Limb (tissue), 2 donors: ENCODE measurements at regions not wholly inside any gene's neighbourhood (a gene's known extent, or its start where the extent isn't known, plus 50 kb on each side); places are given as distances from the start of the nearest gene placed in this dataset.

Experiments used
- DNase-seq, 2 donors: peaks; one replicate each; pipeline ENCODE4 v3.0.0-alpha.2; 2016; ENCODE audit errors: extremely low spot score in 2 of 2

DNA sequence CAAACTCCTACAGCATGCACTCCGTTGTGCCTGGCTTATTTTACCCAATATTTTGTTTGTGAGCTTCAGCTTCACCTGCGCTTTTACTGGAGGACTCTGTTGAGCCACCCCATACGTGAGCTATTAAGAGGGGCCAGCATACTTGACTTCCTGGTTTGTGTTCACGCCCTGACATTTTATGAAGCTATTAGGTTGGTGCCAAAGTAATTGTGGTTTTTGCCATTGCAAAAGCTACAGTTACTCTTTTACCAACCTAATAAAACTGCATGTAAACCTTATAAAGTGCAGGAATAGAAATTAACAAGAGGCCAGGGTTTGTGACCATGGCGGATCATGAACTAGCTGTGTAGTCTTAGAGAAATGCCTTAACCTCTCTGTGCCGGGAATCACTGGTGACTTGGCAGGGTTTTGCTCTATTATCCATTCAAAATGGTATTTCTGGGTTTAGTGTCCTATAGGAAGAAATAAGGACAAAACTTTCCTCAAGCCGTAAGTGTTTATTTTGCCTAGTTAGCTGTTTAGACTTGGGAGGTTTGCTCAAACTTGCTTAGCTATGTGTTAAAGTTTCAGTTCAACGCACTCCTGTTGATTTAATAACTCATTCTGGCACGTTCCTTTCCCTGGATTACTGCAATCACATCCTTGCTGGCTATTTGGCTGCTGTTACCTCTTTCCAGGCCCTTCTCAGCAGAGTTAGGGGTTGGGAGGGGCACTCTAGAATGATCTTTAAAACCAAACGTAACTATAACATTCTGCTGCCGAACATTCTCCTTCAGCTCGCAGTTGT, 1027.6 kb downstream of the BCL11B start:
- DNase-seq: no peak

DNA sequence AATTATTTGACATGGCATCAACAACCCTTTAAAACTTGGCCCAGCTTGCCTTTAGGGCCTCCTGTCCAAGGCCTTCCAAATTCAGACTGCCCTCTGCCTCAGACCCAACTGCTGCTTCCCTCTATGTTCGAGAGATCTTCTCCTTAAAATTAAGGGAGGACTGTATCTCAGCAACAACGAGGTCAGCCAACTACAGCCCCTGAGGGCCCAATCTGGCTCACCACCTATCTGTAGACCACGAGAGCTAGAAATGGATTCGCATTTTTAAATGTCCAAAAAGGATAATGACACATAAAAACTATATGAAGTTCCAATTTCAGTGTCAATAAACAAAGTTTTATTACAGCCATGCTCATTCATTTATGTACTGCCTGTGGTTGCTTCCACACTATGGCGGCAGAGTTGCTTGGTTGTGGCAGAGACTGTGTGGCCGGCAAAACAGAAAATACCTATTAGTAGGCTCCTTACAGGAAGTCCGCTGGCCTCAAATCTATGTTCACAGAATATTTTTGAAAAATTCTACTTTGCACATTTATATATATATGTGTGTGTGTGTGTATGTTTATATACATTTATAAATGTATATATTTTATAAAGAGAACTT, 1026.9 kb downstream of the BCL11B start:
- DNase-seq: no peak

DNA sequence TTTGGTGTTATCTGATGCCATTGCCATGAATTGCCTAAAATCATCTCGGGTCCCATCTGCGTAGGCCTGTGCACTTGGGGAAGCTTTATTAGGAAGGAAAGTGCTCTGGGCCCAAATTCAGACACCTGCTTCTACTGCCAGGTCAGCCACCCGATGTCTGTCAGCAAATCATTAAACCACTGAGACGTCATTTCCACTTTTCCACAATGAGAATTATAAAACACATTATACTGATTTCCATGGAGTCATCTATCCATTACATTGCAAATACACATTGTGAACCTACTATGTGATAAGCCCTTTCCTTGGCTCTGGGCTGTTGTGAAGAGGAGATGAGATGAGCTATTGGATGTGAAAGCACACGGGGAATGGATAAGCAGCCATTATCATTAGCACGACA, 1022.9 kb downstream of the BCL11B start:
- no peak for DNase-seq

DNA sequence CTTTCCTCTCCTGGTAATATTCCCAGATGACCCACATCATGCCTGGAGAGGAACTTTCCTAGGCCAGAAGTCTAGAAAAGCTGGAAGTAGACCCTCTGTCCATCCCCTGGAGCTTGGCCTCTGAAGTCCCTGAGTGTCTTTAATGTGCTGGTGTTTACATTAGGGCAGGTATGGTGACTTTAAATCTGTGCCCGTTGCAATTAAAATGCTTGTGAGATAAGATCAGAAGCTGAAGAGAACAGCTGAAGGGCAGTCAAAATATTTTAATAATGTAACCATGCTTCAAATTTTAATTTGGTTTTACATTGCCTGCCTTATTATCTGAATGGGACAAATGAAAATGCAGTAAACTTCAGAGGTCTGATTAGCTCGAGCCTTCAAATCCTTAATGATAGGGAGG, 1022.5 kb downstream of the BCL11B start:
- no peak for DNase-seq

DNA sequence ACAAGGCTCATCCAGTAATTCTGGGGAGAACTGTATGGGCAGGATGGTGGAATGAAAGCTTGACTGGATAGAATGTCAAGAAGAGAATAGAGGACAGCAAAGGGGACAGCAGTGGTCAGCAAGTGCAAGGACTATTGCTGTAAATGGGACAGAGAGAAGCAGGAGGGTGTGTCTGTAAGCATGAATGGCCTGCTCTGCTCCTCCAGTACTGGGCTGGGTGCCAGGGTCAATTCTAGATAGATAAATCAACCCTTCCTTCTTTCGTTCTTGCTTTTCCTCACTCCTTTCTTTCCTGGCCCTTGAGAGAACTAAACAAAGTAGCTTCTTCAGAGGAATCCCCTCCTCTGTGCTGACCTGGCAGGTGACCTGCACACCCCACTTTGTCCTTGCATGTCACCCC, 1019.2 kb downstream of the BCL11B start:
- no peak for DNase-seq

DNA sequence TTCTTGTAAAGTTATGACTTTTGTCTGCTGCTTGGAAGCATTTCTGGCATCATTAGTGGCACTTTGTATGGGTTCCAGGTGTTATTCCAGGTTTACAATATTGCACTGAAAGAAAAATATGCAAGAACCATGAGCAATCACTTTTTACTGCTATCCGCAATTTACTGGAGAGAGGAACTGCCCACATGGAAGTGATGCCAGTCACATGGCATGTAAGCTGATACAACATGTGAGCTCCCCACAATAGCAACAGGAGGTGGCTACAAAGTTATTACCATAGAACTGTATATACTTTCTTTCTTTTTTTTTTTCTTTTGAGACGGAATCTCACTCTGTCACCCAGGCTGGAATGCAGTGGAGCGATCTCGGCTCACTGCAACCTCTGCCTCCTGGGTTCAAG, 1012.1 kb downstream of the BCL11B start:
- peak in 1 of 2 donors; percentile 11 for DNase-seq

DNA sequence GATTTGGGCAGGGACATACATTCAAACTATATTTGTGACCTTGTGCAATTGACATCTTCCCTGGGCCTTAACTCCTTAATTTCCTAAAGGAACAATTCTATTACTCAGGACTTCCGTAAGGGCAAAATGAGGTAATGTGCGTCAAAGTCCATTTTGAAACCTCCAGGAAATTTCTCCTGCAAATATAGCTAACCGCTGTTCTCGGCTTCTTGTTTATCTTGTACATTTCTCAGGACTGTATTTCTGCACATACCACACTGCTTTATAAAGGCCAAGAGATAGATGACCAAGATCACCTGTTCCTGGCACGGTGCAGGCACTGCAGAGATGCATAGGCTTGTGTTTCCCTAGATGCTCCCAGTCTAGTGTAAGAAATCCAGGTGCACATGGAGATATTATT, 1009.4 kb downstream of the BCL11B start:
- DNase-seq: no peak

DNA sequence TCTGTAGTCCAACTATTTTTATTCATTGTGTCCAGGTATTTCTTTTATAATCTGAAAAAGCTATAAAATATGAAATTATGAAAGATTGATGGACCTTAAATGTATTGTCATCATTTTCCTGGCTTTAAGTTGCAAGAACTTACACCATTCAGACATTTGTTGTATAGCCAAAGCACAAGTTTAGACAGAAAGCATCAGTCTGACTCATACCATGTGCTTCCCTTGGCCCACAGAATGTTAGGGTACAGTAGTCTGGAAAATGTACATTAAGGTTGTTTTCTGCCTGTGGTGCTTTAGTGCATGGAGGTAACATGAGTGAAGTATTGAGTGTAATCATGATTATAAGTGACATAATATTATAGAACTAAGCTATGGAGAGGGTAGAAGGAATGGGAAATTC, 1002.5 kb downstream of the BCL11B start:
- DNase-seq: no peak

DNA sequence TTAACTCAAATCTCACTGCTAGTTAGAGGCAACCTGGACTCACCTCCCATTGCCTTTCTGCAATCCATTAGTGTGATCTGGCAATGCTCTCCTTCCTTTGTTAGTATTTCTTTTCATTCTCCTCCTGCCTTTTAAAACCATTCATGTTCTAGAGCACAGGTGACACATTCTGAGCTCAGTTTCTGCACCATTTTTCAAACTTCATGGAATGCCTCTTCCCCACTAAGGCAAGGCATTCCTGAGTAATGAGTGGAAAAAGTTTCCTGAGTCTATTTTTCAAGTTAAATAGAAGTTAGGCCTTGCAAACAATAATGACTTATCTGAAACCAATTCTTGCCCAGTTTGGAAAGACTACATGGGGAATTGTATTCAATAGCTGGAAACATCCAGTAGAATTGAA, 1001.8 kb downstream of the BCL11B start:
- no peak for DNase-seq

DNA sequence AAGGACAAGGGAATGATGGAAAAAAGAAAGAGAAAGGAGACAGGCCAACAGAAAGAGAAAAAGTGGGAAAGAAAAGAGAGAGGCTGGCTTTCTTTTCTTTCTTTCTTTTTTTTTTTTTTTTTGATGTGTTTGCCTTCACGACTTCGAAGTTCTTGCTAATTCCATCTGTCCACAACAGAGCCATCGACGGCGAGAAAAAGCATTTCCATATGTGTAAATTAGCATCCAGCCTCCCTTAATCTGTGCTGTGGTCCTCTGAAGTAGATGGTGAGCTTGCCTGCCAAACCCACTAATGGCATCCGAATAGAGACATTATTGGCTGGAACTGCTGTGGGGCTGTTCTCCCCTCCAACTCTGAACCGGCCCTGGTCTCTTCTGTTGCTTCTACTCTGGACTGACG, 997.4 kb downstream of the BCL11B start:
- no peak for DNase-seq

DNA sequence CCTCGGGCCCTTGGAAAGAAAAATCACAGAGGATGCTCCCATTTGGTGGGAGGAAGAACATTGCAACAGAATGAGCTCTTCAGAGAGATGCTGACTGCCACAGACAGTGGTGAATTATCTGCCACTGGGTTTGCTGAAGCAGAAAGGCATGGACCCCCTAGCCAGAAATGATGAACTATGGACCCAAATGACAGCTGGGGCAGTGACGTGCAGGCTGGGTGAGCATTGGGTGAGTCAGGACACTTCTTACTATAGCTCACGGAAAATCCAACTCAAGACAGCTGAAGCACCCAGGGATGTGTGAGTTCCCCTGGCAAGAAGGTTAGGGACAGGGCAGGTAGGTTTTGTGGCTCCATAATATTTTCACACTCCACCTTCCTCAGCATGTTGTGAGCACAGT, 993.2 kb downstream of the BCL11B start:
- DNase-seq: no peak

DNA sequence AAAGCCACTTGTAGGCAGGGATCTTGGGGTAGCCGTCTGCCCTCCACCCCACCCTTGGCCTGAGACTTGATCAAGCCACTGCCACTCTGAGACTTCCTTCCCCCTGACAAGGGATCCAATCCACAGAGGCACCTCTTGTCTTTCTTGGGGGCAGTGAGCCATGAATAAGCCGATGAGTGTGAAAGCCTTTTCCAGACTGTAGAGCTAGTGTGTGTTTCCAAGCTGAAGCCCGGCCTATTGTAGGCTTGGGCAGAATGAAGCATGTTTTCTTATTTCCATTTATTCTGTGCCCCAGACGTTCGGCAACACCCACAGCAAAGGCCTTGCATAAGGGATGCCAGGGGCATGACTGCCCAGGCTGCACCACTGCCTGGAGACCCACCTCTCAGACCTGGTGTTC, 991.6 kb downstream of the BCL11B start:
- DNase-seq: no peak

DNA sequence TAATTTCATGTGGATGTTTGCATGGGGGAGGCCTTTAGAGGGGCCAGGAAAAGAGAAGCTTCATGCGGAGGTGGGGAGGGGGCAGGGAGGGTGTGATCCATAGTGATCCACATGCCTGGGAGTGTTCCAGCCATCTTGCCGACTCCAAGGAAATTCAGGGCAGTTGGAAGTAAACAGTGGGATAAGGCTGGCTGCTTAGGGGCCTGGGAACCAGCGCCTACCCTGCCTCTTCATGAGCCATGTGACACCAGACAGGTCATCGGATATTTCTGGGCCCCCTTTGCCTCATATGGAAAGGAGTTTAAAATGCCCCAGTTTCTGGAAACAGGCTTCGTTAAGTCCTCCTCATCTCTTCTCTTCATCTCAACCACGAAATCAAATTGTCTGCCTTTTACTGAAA, 983.2 kb downstream of the BCL11B start:
- DNase-seq: no peak

DNA sequence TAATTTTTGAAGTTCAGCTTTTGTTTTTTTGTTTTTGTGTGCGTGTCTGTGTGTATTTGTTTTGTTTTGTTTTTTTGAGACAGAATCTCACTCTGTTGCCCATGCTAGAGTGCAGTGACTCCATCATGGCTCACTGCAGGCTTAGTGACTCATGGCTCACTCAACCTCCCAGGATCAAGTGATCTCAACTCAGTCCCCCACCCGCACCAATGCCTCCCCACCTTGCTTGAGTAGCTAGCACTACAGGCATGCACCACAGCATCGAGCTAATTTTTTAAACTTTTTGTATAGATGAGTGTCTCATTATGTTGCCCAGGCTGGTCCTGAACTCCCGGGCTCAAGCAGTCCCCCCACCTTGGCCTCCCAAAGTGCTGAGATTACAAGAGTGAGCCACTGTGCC, 981.4 kb downstream of the BCL11B start:
- no peak for DNase-seq

DNA sequence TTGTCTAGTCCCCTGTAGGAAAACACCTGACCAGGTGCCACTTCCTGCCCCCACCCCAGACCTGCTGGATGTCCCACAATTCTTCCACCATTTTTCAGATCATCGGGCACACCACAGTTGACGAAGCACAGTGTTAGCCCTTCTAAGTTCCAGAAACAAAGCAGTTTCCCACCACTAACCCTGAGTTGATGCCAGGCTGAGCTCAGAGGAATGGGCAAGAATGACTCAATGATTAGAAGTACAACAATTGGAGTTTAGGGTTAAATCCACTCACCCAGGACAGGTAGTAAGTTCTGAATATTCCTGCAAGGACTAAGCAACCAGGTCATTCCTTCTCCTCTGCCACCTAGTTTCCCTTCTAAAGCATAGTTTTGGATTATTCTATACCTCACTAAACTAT, 979.8 kb downstream of the BCL11B start:
- no peak for DNase-seq

DNA sequence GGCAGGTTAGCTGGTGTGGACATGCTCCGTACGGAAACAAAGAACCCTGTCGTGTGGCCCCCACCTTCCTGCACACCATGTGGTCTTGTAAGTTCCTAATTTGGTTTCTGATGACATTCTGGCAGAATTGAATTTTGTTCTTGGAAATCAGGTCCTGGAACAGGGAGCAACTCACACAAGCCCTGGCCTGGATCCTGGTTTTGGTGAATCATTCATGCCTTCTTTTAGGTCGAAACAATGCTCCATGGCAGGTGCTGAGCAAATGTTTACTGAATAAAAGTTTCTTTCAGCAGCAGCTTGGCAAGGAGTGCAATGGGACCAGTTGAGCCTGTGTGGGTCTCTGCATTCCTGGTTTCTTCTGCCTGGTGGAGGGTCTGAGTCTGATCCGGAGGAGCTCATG, 978.4 kb downstream of the BCL11B start:
- peak in 1 of 2 donors; percentile 37 for DNase-seq

DNA sequence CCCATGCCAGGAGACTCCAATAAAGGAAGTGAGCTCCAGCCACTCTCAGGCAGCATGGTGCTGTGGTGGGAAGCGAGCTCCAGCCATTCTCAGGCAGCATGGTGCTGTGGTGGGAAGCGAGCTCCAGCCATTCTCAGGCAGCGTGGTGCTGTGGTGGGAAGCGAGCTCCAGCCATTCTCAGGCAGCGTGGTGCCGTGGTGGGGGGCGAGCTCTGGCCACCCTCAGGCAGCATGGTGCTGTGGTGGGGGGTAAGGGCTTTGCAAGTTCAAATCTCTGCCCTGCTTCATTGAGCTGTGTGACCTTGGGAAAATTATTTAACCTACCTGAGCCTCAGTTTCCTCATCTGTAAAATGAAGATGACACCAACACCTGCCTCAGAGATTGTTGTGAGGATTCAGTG, 975.1 kb downstream of the BCL11B start:
- no peak for DNase-seq

DNA sequence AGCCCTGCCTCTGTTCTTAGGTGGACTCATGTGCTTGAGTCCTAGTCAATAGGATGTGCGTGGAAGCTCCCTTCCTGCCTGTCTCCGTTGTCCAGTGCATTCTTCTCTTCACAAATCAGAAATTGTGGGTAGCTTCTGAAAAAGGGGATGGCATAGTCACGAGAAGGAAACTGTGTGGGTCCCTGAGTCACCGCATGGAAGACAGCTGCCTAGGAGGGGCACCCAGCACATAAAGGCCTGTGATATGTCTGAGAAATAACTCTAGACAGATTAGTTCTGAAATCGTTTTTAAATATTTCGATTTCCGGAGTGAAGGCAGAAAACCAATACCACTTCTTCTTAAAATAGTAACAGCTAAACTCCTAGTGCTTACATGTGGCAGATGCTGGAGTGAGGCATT, 974.4 kb downstream of the BCL11B start:
- DNase-seq: no peak

DNA sequence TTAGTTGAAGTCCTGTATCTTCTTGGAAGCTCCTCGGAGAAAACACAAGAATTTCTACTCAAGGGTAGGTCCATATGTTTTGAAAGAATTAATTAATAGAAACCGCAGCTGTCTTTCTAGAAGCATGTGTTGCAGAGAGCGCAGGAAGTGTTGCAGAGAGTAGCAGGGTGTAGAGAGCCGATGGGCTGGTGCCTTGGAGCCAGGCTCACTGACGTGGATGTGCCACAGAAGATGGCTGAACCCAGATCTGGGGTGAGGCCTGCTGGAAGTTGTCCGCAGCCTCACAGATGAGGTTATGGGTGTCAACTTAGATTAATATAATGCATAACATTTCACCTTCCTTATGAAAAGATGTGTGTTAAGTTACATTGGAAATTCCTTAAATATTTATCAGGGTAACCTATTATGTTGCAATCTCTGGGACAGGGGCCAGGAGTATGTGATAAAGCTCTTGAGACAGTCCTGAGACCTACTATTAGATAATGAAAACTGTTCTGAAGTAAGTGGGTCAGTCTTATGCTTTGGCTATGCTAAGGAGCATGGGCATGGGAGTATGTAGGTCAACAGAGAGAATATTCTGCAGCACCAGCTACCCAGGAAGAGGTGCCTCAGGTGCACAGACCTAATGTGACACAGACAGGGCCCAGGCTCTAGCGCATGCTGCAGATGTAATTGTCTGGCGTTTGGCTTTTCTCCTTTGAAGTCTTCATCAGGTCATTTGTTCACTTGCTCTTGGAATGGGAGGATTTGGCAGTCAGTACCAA, 973.3 kb downstream of the BCL11B start:
- no peak for DNase-seq

DNA sequence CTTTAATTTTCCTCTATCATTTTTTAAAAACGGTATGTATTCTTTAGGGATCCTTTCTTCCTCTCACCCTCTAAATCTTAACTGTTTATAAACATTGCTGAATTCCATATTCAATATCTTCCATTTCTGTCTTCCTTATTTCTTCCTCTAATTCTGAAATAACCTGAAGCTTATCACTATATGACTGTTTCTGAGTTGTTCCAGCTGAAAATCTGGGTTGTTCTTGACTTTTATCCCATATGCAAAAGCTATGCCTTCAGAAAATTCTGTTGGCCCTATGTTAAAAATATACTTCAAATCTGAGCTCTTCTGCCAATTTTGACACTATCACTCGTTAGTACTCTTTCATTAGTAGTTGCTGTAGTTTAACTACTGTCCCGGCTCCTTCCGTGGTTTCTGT, 970.3 kb downstream of the BCL11B start:
- DNase-seq: no peak

DNA sequence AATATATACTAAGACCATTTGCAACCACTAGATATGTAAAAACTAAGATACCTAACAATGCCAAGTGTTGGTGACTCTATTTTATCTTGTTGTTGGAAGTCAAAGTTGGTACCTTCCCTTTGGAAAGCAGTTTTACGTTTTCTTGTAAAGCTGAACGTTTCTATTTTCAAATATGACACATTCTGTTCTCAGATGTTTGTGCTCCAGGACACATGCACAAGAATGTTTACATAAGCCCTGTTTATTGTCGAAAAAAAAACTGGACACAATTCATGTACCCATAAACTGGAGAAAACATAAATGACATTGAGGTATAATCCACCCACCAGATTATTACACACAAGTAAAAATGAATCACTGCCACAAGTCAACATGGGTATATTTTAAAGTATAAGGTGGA, 967.4 kb downstream of the BCL11B start:
- DNase-seq: no peak

DNA sequence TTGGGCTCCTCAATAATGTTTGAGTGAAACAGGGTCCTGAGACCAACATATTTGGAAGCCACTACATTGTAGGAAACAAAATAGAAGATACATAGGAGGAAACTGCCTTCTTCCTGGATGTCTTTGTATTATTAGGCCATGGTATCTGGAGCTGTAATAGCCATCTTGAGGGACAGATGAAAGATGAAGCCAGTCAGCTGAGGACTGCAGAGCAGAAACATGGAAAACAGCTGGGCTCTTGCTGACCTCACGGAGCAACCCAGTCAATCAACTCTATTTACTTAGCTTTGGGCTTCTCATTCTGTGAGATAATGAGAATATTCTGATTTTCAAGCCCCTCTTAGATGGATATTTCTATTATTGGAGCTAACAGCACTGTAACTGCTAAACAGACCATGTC, 962.4 kb downstream of the BCL11B start:
- DNase-seq: peak in 1 of 2 donors; percentile 25

DNA sequence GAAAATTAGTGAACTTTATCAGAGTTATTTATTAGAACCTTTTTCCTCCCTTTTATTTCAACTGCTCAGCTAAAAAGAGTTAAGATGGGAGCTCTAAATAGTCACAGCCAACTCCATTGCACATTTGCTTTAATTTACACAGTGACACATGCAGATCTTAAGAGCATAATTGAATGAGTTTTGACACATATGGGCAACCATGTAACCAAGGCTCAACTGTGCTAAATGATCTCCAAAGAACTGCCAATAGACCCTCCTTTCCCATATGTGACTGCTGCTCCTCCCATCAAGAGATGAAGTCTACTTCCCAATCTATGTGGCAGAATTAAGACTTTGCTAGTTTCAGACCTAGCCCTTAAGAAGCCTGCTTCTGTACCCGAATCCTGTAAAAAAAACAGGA, 960.0 kb downstream of the BCL11B start:
- DNase-seq: no peak
